HG03575 (cell line): ENCODE measurements at regions not wholly inside any gene's neighbourhood (a gene's known extent, or its start where the extent isn't known, plus 50 kb on each side); places are given as distances from the start of the nearest gene placed in this dataset.
"Not testable (repeated sequence)": the region's sequence is repeated elsewhere in the genome, so short reads cannot be mapped to it uniquely, and the experiment has no call there.

ENCODE experiments used
- ATAC-seq: cut with Tn5 transposase; IDR thresholded peaks from one replicate; pipeline ENCODE4 v1.9.1; 2021; ENCODE audit not compliant: unreplicated experiment, insufficient number of reproducible peaks, low FRiP score; ENCODE audit errors: extremely low read depth

GRCh38 chr4:179664430-179665027, 2222.3 kb upstream of the AGA start:
- no peak for ATAC-seq

- no peak for ATAC-seq
These were observed 2224.0 kb upstream of the AGA start for GRCh38 chr4:179666226-179666625.

- ATAC-seq: no peak
These were observed 2229.4 kb upstream of the AGA start for GRCh38 chr4:179671609-179672008.

GRCh38 chr4:179678093-179678814, 2236.0 kb upstream of the AGA start:
- no peak for ATAC-seq

GRCh38 chr4:179683661-179684060, 2241.4 kb upstream of the AGA start:
- not testable (repeated sequence) for ATAC-seq

- no peak for ATAC-seq
These were observed 2250.0 kb upstream of the AGA start for GRCh38 chr4:179692222-179692621.

- no peak for ATAC-seq
These were observed 2252.9 kb upstream of the AGA start for GRCh38 chr4:179695175-179695574.

- ATAC-seq: no peak
These were observed 2256.1 kb upstream of the AGA start for GRCh38 chr4:179698321-179698720.

GRCh38 chr4:179709961-179710624, 2267.9 kb upstream of the AGA start:
- ATAC-seq: no peak

GRCh38 chr4:179719766-179720450, 2277.7 kb upstream of the AGA start:
- ATAC-seq: no peak

- ATAC-seq: not testable (repeated sequence)
These were observed 2284.3 kb upstream of the AGA start for GRCh38 chr4:179726491-179726890.

- ATAC-seq: no peak
These were observed 2286.1 kb upstream of the AGA start for GRCh38 chr4:179728305-179728704.

- not testable (repeated sequence) for ATAC-seq
These were observed 2294.6 kb upstream of the AGA start for GRCh38 chr4:179736820-179737219.

GRCh38 chr4:179738822-179739221, 2296.6 kb upstream of the AGA start:
- no peak for ATAC-seq

- ATAC-seq: no peak
These were observed 2305.1 kb upstream of the AGA start for GRCh38 chr4:179747218-179747910.

- no peak for ATAC-seq
These were observed 2306.6 kb upstream of the AGA start for GRCh38 chr4:179748837-179749236.

GRCh38 chr4:179750374-179750773, 2308.1 kb upstream of the AGA start:
- no peak for ATAC-seq

- no peak for ATAC-seq
These were observed 2309.4 kb upstream of the AGA start for GRCh38 chr4:179751669-179752068.

GRCh38 chr4:179755322-179755721, 2313.1 kb upstream of the AGA start:
- no peak for ATAC-seq
